ENCODE measurements at regions not wholly inside any gene's neighbourhood (a gene's known extent, or its start where the extent isn't known, plus 50 kb on each side); places are given as distances from the start of the nearest gene placed in this dataset.

GRCh38 chr10:53298443-53298842 lies 525.9 kb upstream of the MBL2 start:
- no peak overlapping the region for H2AFZ ChIP-seq (ENCODE audit: low read depth, low read length)
- H3F3A ChIP-seq (ENCODE audit: insufficient read depth, low read length, poor library complexity, severe bottlenecking) = no peaks in the 10 kb centered on the region
- no peak overlapping the region for H3K4me3 ChIP-seq (ENCODE audit: low read length)
- H3K27me3 ChIP-seq (ENCODE audit: insufficient read depth, low read depth, low read length) = no peaks in the 10 kb centered on the region
- no peak overlapping the region for H3K27ac ChIP-seq (ENCODE audit: low read length)
- no peaks in the 10 kb centered on the region for H3K79me2 ChIP-seq (replicated peaks; ENCODE audit: insufficient read depth, low read length)
- H3K4me2 ChIP-seq (ENCODE audit: low read length) = no peak overlapping the region
- TF ChIP-seq POLR2AphosphoS5 (IDR thresholded peaks at IDR 0.05) = no peak
- no peak for TF ChIP-seq MXI1 (conservative IDR thresholded peaks at IDR 0.05; ENCODE audit: poor library complexity, severe bottlenecking)
- no peak for TF ChIP-seq SMC3 (conservative IDR thresholded peaks at IDR 0.05; ENCODE audit: poor library complexity)
- no peak for TF ChIP-seq CTCF (IDR thresholded peaks at IDR 0.05; ENCODE audit: poor library complexity, severe bottlenecking)
- no peak for TF ChIP-seq EZH2 (IDR thresholded peaks at IDR 0.05; ENCODE audit: borderline replicate concordance, insufficient read depth, low read length, poor library complexity, severe bottlenecking)
- no peak for TF ChIP-seq EP300 (conservative IDR thresholded peaks at IDR 0.05; ENCODE audit: poor library complexity, severe bottlenecking)
- no peaks in the 10 kb centered on the region for H3K36me3 ChIP-seq (ENCODE audit: insufficient read depth, low read length)
- H4K20me1 ChIP-seq (ENCODE audit: insufficient read depth) = no peaks in the 10 kb centered on the region
- H3K9me2 ChIP-seq (ENCODE audit: insufficient read depth, low read length) = no peaks in the 10 kb centered on the region
- peaks cover 4% of the 10 kb centered on the region for H3K9me3 ChIP-seq (ENCODE audit: low read length)
- H3K9ac ChIP-seq (ENCODE audit: low read length) = no peak overlapping the region

- no peaks in the 10 kb centered on the region for H3K9me2 ChIP-seq (ENCODE audit: insufficient read depth, low read length)
- H3K9me3 ChIP-seq (ENCODE audit: low read length) = no peaks in the 10 kb centered on the region
- TF ChIP-seq RAD21 (conservative IDR thresholded peaks at IDR 0.05) (no peak), POLR2AphosphoS5 (IDR thresholded peaks at IDR 0.05) (no peak), EZH2 (IDR thresholded peaks at IDR 0.05; ENCODE audit: borderline replicate concordance, insufficient read depth, low read length, poor library complexity, severe bottlenecking) (no peak)
- no peaks in the 10 kb centered on the region for H3F3A ChIP-seq (ENCODE audit: insufficient read depth, low read length, poor library complexity, severe bottlenecking)
- H2AFZ ChIP-seq (ENCODE audit: low read depth, low read length) = no peak overlapping the region
- H3K79me2 ChIP-seq (replicated peaks; ENCODE audit: insufficient read depth, low read length) = no peaks in the 10 kb centered on the region
- no peak overlapping the region for H3K4me3 ChIP-seq (ENCODE audit: low read length)
- no peak overlapping the region for H3K4me2 ChIP-seq (ENCODE audit: low read length)
- H3K27ac ChIP-seq (ENCODE audit: low read length) = no peak overlapping the region
- H3K9ac ChIP-seq (ENCODE audit: low read length) = no peak overlapping the region
- H3K27me3 ChIP-seq (ENCODE audit: insufficient read depth, low read depth, low read length) = no peaks in the 10 kb centered on the region
- H4K20me1 ChIP-seq (ENCODE audit: insufficient read depth) = no peaks in the 10 kb centered on the region
- no peaks in the 10 kb centered on the region for H3K36me3 ChIP-seq (ENCODE audit: insufficient read depth, low read length)
Measured at GRCh38 chr10:53284615-53285182, 512.1 kb upstream of the MBL2 start.

- Histone ChIP-seq H3K4me3 (ENCODE audit: low read length) (no peak overlapping the region), H3F3A (ENCODE audit: insufficient read depth, low read length, poor library complexity, severe bottlenecking) (no peaks in the 10 kb centered on the region), H2AFZ (ENCODE audit: low read depth, low read length) (no peak overlapping the region), H3K36me3 (ENCODE audit: insufficient read depth, low read length) (no peaks in the 10 kb centered on the region), H3K9ac (ENCODE audit: low read length) (no peak overlapping the region), H4K20me1 (ENCODE audit: insufficient read depth) (no peaks in the 10 kb centered on the region), H3K27ac (ENCODE audit: low read length) (no peak overlapping the region), H3K9me2 (ENCODE audit: insufficient read depth, low read length) (no peaks in the 10 kb centered on the region), H3K9me3 (ENCODE audit: low read length) (no peaks in the 10 kb centered on the region), H3K27me3 (ENCODE audit: insufficient read depth, low read depth, low read length) (no peaks in the 10 kb centered on the region), H3K79me2 (replicated peaks; ENCODE audit: insufficient read depth, low read length) (no peaks in the 10 kb centered on the region), H3K4me2 (ENCODE audit: low read length) (no peak overlapping the region)
- TF ChIP-seq EZH2 (IDR thresholded peaks at IDR 0.05; ENCODE audit: borderline replicate concordance, insufficient read depth, low read length, poor library complexity, severe bottlenecking) = no peak
- TF ChIP-seq EP300 (conservative IDR thresholded peaks at IDR 0.05; ENCODE audit: poor library complexity, severe bottlenecking) = no peak
- TF ChIP-seq REST (IDR thresholded peaks at IDR 0.05; ENCODE audit: borderline replicate concordance) = no peak
- TF ChIP-seq TAF1 (IDR thresholded peaks at IDR 0.05; ENCODE audit: low read depth) = no peak
- no peak for TF ChIP-seq RAD21 (conservative IDR thresholded peaks at IDR 0.05)
- no peak for TF ChIP-seq MXI1 (conservative IDR thresholded peaks at IDR 0.05; ENCODE audit: poor library complexity, severe bottlenecking)
- TF ChIP-seq POLR2AphosphoS5 (IDR thresholded peaks at IDR 0.05) = no peak
- TF ChIP-seq CTCF (IDR thresholded peaks at IDR 0.05; ENCODE audit: poor library complexity, severe bottlenecking) = no peak
- no peak for TF ChIP-seq SMC3 (conservative IDR thresholded peaks at IDR 0.05; ENCODE audit: poor library complexity)
Measured at GRCh38 chr10:53276797-53277196, 504.2 kb upstream of the MBL2 start.
